ENCODE measurements at regions not wholly inside any gene's neighbourhood (a gene's known extent, or its start where the extent isn't known, plus 50 kb on each side); places are given as distances from the start of the nearest gene placed in this dataset.
"Not testable (repeated sequence)": the region's sequence is repeated elsewhere in the genome, so short reads cannot be mapped to it uniquely, and the experiment has no call there.

GRCh38 chr2:89610927-89611515, 919.5 kb downstream of the RPIA start:
- not testable (repeated sequence) for H3K4me2 ChIP-seq (ENCODE audit: insufficient read depth in 1 of 2, low read depth in 2 of 2, low read length in 2 of 2); H2BK5ac ChIP-seq (ENCODE audit: low read depth, low read length); H3K23ac ChIP-seq (ENCODE audit: insufficient read length)

GRCh38 chr2:89611710-89612109, 920.2 kb downstream of the RPIA start:
- H2AK5ac ChIP-seq (ENCODE audit: low read depth, low read length); H4K20me1 ChIP-seq (replicated peaks in 1 of 2; ENCODE audit: control insufficient read depth in 1 of 2, insufficient read depth in 2 of 2, low read length in 2 of 2); H3K56ac ChIP-seq (replicated peaks; ENCODE audit: insufficient read length, low read depth, low read length); H2BK15ac ChIP-seq (ENCODE audit: low read length); CTCF ChIA-PET (ENCODE audit: partially characterized antibody); H2BK120ac ChIP-seq (replicated peaks; ENCODE audit: low read depth, low read length); H4K5ac ChIP-seq (ENCODE audit: insufficient read length, low read depth, low read length); H2BK20ac ChIP-seq (ENCODE audit: low read length); H4K91ac ChIP-seq (replicated peaks; ENCODE audit: insufficient read length, low read length); H2BK12ac ChIP-seq (ENCODE audit: low read depth, low read length); H3K23ac ChIP-seq (ENCODE audit: insufficient read length); H3K14ac ChIP-seq (ENCODE audit: insufficient read length); H3K79me1 ChIP-seq (ENCODE audit: low read depth, low read length); H3K79me2 ChIP-seq (ENCODE audit: control insufficient read depth in 1 of 2, insufficient read depth in 2 of 2, low read length in 2 of 2); H3K4me2 ChIP-seq (ENCODE audit: insufficient read depth in 1 of 2, low read depth in 2 of 2, low read length in 2 of 2); H3K4ac ChIP-seq (replicated peaks; ENCODE audit: insufficient read length, low read depth, low read length); H3K36me3 ChIP-seq (ENCODE audit: control insufficient read depth in 2 of 4, insufficient read depth in 4 of 4, low read length in 3 of 4); H3K23me2 ChIP-seq (ENCODE audit: low read depth, low read length); H3K9ac ChIP-seq (replicated peaks in 1 of 4; ENCODE audit: extremely low read depth in 1 of 4, low read depth in 3 of 4, low read length in 3 of 4); H2AFZ ChIP-seq (ENCODE audit: low read length); H2BK5ac ChIP-seq (ENCODE audit: low read depth, low read length); H4K8ac ChIP-seq (ENCODE audit: extremely low read depth, insufficient read depth, low read length); POLR2A ChIA-PET (ENCODE audit: partially characterized antibody); H3K27me3 ChIP-seq (replicated peaks in 1 of 4; ENCODE audit: control insufficient read depth in 3 of 4, extremely low read depth in 1 of 4, insufficient read depth in 3 of 4, low read length in 3 of 4); H3K27ac ChIP-seq (ENCODE audit: low read depth, low read length); H3K18ac ChIP-seq (ENCODE audit: extremely low read depth, low read length); FAIRE-seq; H3K4me1 ChIP-seq (replicated peaks in 1 of 4; ENCODE audit: control insufficient read depth in 3 of 4, insufficient read depth in 4 of 4, low read length in 3 of 4); H3K4me3 ChIP-seq (ENCODE audit: extremely low read depth in 1 of 4, insufficient read depth in 2 of 4, low read depth in 3 of 4, low read length in 4 of 4): not testable (repeated sequence)
- H3K9me3 ChIP-seq (ENCODE audit: insufficient read depth in 2 of 2, low read depth in 1 of 2, low read length in 1 of 2): peaks cover 13 to 35% of the 10 kb centered on the region in 2 experiments; a peak in 3 of 4 replicates
- 91% methylated on average over 17 of the region's 42 CpGs; no CpG with 5 or more reads in 1 of the 2 experiments for WGBS, 2 experiments (ENCODE audit: extremely low coverage in 1 of 2, insufficient coverage in 1 of 2, insufficient read length in 1 of 2, insufficient replicate concordance in 2 of 2, low coverage in 1 of 2, low lambda C conversion rate in 2 of 2, missing lambda C conversion rate in 1 of 2)
- peak in 1 of 2 experiments; percentile 52 for DNase-seq (ENCODE audit: low read depth in 1 of 2, low spot score in 2 of 2)

More at GRCh38 chr2:89610927-89611515, 919.5 kb downstream of the RPIA start:
- H3K23me2 ChIP-seq (ENCODE audit: low read depth, low read length); H3K56ac ChIP-seq (replicated peaks; ENCODE audit: insufficient read length, low read depth, low read length); H3K36me3 ChIP-seq (ENCODE audit: control insufficient read depth in 2 of 4, insufficient read depth in 4 of 4, low read length in 3 of 4); DNase-seq (ENCODE audit: low read depth in 1 of 2, low spot score in 2 of 2); H3K27ac ChIP-seq (ENCODE audit: low read depth, low read length); H2AFZ ChIP-seq (ENCODE audit: low read length); H4K20me1 ChIP-seq (replicated peaks in 1 of 2; ENCODE audit: control insufficient read depth in 1 of 2, insufficient read depth in 2 of 2, low read length in 2 of 2); H3K79me1 ChIP-seq (ENCODE audit: low read depth, low read length); H2BK120ac ChIP-seq (replicated peaks; ENCODE audit: low read depth, low read length); H2BK12ac ChIP-seq (ENCODE audit: low read depth, low read length); H3K9ac ChIP-seq (replicated peaks in 1 of 4; ENCODE audit: extremely low read depth in 1 of 4, low read depth in 3 of 4, low read length in 3 of 4); H2BK20ac ChIP-seq (ENCODE audit: low read length); H3K4me1 ChIP-seq (replicated peaks in 1 of 4; ENCODE audit: control insufficient read depth in 3 of 4, insufficient read depth in 4 of 4, low read length in 3 of 4); H4K5ac ChIP-seq (ENCODE audit: insufficient read length, low read depth, low read length); CTCF ChIA-PET (ENCODE audit: partially characterized antibody); FAIRE-seq; H2BK15ac ChIP-seq (ENCODE audit: low read length); H4K91ac ChIP-seq (replicated peaks; ENCODE audit: insufficient read length, low read length); H3K79me2 ChIP-seq (ENCODE audit: control insufficient read depth in 1 of 2, insufficient read depth in 2 of 2, low read length in 2 of 2); POLR2A ChIA-PET (ENCODE audit: partially characterized antibody); H3K18ac ChIP-seq (ENCODE audit: extremely low read depth, low read length); H3K14ac ChIP-seq (ENCODE audit: insufficient read length); H3K4me3 ChIP-seq (ENCODE audit: extremely low read depth in 1 of 4, insufficient read depth in 2 of 4, low read depth in 3 of 4, low read length in 4 of 4); H2AK5ac ChIP-seq (ENCODE audit: low read depth, low read length); H3K27me3 ChIP-seq (replicated peaks in 1 of 4; ENCODE audit: control insufficient read depth in 3 of 4, extremely low read depth in 1 of 4, insufficient read depth in 3 of 4, low read length in 3 of 4); H4K8ac ChIP-seq (ENCODE audit: extremely low read depth, insufficient read depth, low read length); H3K4ac ChIP-seq (replicated peaks; ENCODE audit: insufficient read length, low read depth, low read length): not testable (repeated sequence)
- H3K9me3 ChIP-seq (ENCODE audit: insufficient read depth in 2 of 2, low read depth in 1 of 2, low read length in 1 of 2): peaks cover 13 to 39% of the 10 kb centered on the region in 2 experiments; a peak in 3 of 4 replicates
- WGBS, 2 experiments (ENCODE audit: extremely low coverage in 1 of 2, insufficient coverage in 1 of 2, insufficient read length in 1 of 2, insufficient replicate concordance in 2 of 2, low coverage in 1 of 2, low lambda C conversion rate in 2 of 2, missing lambda C conversion rate in 1 of 2): 92% methylated on average over 36 of the region's 37 CpGs; no CpG with 5 or more reads in 1 of the 2 experiments
